ENCODE measurements at regions not wholly inside any gene's neighbourhood (a gene's known extent, or its start where the extent isn't known, plus 50 kb on each side); places are given as distances from the start of the nearest gene placed in this dataset.

DNA sequence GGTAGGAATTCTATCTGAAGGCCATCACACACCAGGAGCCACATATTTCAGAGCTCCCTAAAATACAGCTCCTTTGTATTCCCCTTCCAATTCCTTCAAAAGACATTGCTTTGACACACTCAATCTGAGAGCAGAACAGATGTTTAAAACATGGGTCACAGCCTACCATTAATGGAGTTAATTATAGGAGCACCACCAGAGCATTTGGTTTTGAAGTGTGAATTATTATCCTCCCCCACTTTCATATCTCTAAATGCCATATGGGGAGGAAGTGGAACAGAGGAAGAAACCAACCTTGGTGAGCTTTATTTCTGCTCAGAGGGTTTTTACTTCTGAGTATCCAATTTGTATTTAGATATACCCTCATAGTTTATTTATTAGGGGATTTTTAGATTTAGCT lies 50.7 kb upstream of the TNFRSF21 start:
- Histone ChIP-seq H2AK9ac (replicated peaks; ENCODE audit: low read depth, low read length, poor library complexity) (no peak overlapping the region), H2BK120ac (ENCODE audit: low read depth, low read length) (no peak overlapping the region), H3K9me3 (ENCODE audit: control insufficient read depth, insufficient read depth, low read length) (no peaks in the 10 kb centered on the region), H3K79me1 (ENCODE audit: low read depth in 1 of 2, low read length in 2 of 2) (no peaks in the 10 kb centered on the region), H3K9ac (ENCODE audit: low read depth, low read length) (no peak overlapping the region), H3K18ac (ENCODE audit: low read depth, low read length) (no peak overlapping the region), H2BK20ac (ENCODE audit: low read depth, low read length) (no peak overlapping the region), H3K27ac (ENCODE audit: insufficient read depth, low read length) (no peak overlapping the region), H2BK15ac (ENCODE audit: low read depth, low read length) (no peak overlapping the region), H3K23ac (ENCODE audit: low read depth, low read length) (no peak overlapping the region), H3K4me2 (ENCODE audit: low read depth, low read length) (no peak overlapping the region), H3K27me3 (ENCODE audit: control insufficient read depth, insufficient read depth, low read length) (no peaks in the 10 kb centered on the region), H4K5ac (ENCODE audit: low read depth, low read length) (no peak overlapping the region), H2BK5ac (ENCODE audit: low read depth, low read length, poor library complexity, severe bottlenecking) (no peak overlapping the region), H3K4ac (ENCODE audit: low read depth, low read length) (no peak overlapping the region), H3K56ac (ENCODE audit: extremely low read depth, insufficient read depth, low read length) (no peak overlapping the region), H3K9me1 (ENCODE audit: insufficient read depth, low read length) (no peaks in the 10 kb centered on the region), H3K4me1 (ENCODE audit: control insufficient read depth, insufficient read depth, low read length) (no peaks in the 10 kb centered on the region), H4K91ac (ENCODE audit: insufficient read depth, low read depth, low read length) (no peak overlapping the region), H4K20me1 (ENCODE audit: insufficient read depth, low read length) (no peaks in the 10 kb centered on the region), H3K14ac (replicated peaks; ENCODE audit: low read depth, low read length) (no peak overlapping the region), H3K36me3 (ENCODE audit: control insufficient read depth, insufficient read depth, low read length) (no peaks in the 10 kb centered on the region), H4K8ac (ENCODE audit: low read depth in 2 of 2, low read length in 2 of 2) (no peak overlapping the region), H3K4me3 (ENCODE audit: insufficient read depth, low read depth, low read length) (no peak overlapping the region), H2AFZ (replicated peaks; ENCODE audit: low read length, poor library complexity) (no peak overlapping the region), H2AK5ac (ENCODE audit: low read depth, low read length) (no peak overlapping the region)
- ATAC-seq (ENCODE audit: low read depth) (no peak), DNase-seq (no peak)
- TF ChIP-seq CEBPB (IDR thresholded peaks at IDR 0.05; ENCODE audit: low read depth, low read length) (no peak), CHD1 (IDR thresholded peaks at IDR 0.05; ENCODE audit: low read depth, low read length) (no peak), RAD21 (IDR thresholded peaks at IDR 0.05; ENCODE audit: low read length) (no peak), MAZ (IDR thresholded peaks at IDR 0.05; ENCODE audit: borderline replicate concordance, low read depth, low read length) (no peak), MAFK (IDR thresholded peaks at IDR 0.05; ENCODE audit: low read depth, low read length) (no peak), ELK1 (IDR thresholded peaks at IDR 0.05; ENCODE audit: borderline replicate concordance, low read depth, low read length) (no peak), RCOR1 (IDR thresholded peaks at IDR 0.05; ENCODE audit: insufficient replicate concordance, low read length) (no peak), POLR2A (IDR thresholded peaks at IDR 0.05; ENCODE audit: low read depth, low read length) (no peak)
- in situ Hi-C loops (cut with MboI; ENCODE audit: low sequenced_read_pairs) (no loop called here), intact Hi-C loops (cut with micrococcal nuclease) (no loop called here), dilution Hi-C loops (cut with HindIII; ENCODE audit: low sequenced_read_pairs, unreplicated experiment) (no loop called here)
- ChIA-PET CTCF (no interaction called here), POLR2A (ENCODE audit: unreplicated experiment) (no interaction called here)
- no TSS peak for BruUV-seq (replicated peaks)

All from IMR-90 (cell line).